Neural progenitor cell (in vitro differentiated cells): ENCODE measurements at regions not wholly inside any gene's neighbourhood (a gene's known extent, or its start where the extent isn't known, plus 50 kb on each side); places are given as distances from the start of the nearest gene placed in this dataset.

Experiments used
- DNase-seq: peaks from one replicate; pipeline ENCODE4 v3.0.0-alpha.2; 2016; ENCODE audit warnings: low spot score
- H2AFZ ChIP-seq: fragments of 200-600 bp; sonication (generic); replicated peaks from 2 replicates; pipeline ENCODE4 v1.6.1; 2016; ENCODE audit warnings: antibody characterized with exemption
- H3F3A ChIP-seq: fragments of 200-600 bp; sonication (generic); 2 replicates; pipeline ENCODE4 v1.6.1; 2016; ENCODE audit warnings: antibody characterized with exemption, low read depth
- H3K27ac ChIP-seq: fragments of 200-600 bp; sonication (generic); 2 replicates; pipeline ENCODE4 v1.5.1; 2016; ENCODE audit warnings: mild to moderate bottlenecking
- H3K27me3 ChIP-seq: fragments of 200-600 bp; sonication (generic); 2 replicates; pipeline ENCODE4 v1.6.1; 2016; ENCODE audit warnings: mild to moderate bottlenecking, moderate library complexity
- H3K36me3 ChIP-seq: fragments of 200-600 bp; sonication (generic); 2 replicates; pipeline ENCODE4 v1.5.1; 2016
- H3K4me1 ChIP-seq: fragments of 200-600 bp; sonication (generic); 2 replicates; pipeline ENCODE4 v1.6.1; 2016; ENCODE audit warnings: mixed run types
- H3K4me2 ChIP-seq: fragments of 200-600 bp; sonication (generic); 2 replicates; pipeline ENCODE4 v1.6.1; 2016
- H3K4me3 ChIP-seq: fragments of 200-600 bp; sonication (generic); 2 replicates; pipeline ENCODE4 v1.5.1; 2016
- H3K79me2 ChIP-seq: fragments of 200-600 bp; sonication (generic); 2 replicates; pipeline ENCODE4 v1.6.1; 2016; ENCODE audit warnings: low read depth
- H3K9ac ChIP-seq: fragments of 200-600 bp; sonication (generic); 2 replicates; pipeline ENCODE4 v1.6.1; 2016
- H3K9me3 ChIP-seq: fragments of 200-600 bp; sonication (generic); 2 replicates; pipeline ENCODE4 v1.5.1; 2016; ENCODE audit warnings: low read depth
- H4K20me1 ChIP-seq: fragments of 200-600 bp; sonication (generic); 2 replicates; pipeline ENCODE4 v1.6.1; 2016; ENCODE audit warnings: low read depth
- H3K27ac Mint-ChIP-seq: 3 replicates; pipeline ENCODE4 v1.8.0; 2021; ENCODE audit warnings: mixed read lengths
- H3K27me3 Mint-ChIP-seq: 2 replicates; pipeline ENCODE4 v1.8.0; 2022; ENCODE audit warnings: low read depth, mild to moderate bottlenecking, inconsistent platforms, moderate library complexity, mixed read lengths; ENCODE audit not compliant: insufficient read depth
- H3K36me3 Mint-ChIP-seq: 3 replicates; pipeline ENCODE4 v1.8.0; 2021; ENCODE audit warnings: mixed read lengths
- H3K4me1 Mint-ChIP-seq: 3 replicates; pipeline ENCODE4 v1.8.0; 2021; ENCODE audit warnings: mixed read lengths
- H3K4me3 Mint-ChIP-seq: 3 replicates; pipeline ENCODE4 v1.8.0; 2021; ENCODE audit warnings: mild to moderate bottlenecking, moderate library complexity, mixed read lengths
- H3K9me3 Mint-ChIP-seq: 3 replicates; pipeline ENCODE4 v1.8.0; 2020; ENCODE audit warnings: mixed read lengths
- EZH2 ChIP-seq: fragments of 200-600 bp; sonication (generic); IDR thresholded peaks from 2 replicates; pipeline ENCODE4 v1.6.1; 2017; ENCODE audit warnings: antibody characterized with exemption, mild to moderate bottlenecking, moderate library complexity
- EZH2phosphoT487 ChIP-seq: fragments of 200-600 bp; sonication (generic); IDR thresholded peaks from 2 replicates; pipeline ENCODE4 v1.6.1; 2017; ENCODE audit warnings: antibody characterized with exemption
- TF ChIP-seq, protein P1 (sequence below): fragments of 200-600 bp; sonication (generic); IDR thresholded peaks from 2 replicates; pipeline ENCODE4 v1.5.1; 2017; ENCODE audit warnings: antibody characterized with exemption, mild to moderate bottlenecking

DNA sequence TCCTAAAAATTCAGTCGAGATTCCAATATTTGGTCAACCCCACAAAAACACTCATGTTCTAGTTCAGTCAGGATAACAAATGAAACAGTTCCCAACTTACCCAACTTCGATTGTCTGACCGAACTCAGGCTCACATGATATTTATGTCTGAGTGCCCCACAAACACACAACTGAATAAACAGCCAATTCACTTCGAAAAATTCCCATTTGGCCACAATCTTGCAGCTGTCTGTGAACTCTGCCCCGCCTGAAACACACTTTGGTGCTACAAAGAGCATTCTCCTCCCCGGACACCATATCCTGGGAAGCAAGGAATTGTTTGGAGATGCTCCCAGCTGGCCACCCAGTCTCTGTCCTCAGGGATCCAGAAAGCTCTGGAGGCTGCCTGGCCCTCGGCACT, 52.9 kb upstream of the SIM2 start:
- Mint-ChIP-seq H3K9me3 (peaks cover 3% of the 10 kb centered on the region), H3K4me1 (peaks cover 14% of the 10 kb centered on the region), H3K27ac (no peak overlapping the region), H3K4me3 (no peak overlapping the region), H3K36me3 (no peaks in the 10 kb centered on the region), H3K27me3 (peaks cover 10% of the 10 kb centered on the region)
- H3K4me2 ChIP-seq = no peak overlapping the region
- no peaks in the 10 kb centered on the region for H3K27me3 ChIP-seq
- no peaks in the 10 kb centered on the region for H3K9me3 ChIP-seq
- H3K9ac ChIP-seq = no peak overlapping the region
- H3K4me3 ChIP-seq = no peak overlapping the region
- no peaks in the 10 kb centered on the region for H3K79me2 ChIP-seq
- no peaks in the 10 kb centered on the region for H3K36me3 ChIP-seq
- H3F3A ChIP-seq = no peaks in the 10 kb centered on the region
- no peak for TF ChIP-seq EZH2
- no peak for TF ChIP-seq EZH2phosphoT487
- TF ChIP-seq, protein P1, sequence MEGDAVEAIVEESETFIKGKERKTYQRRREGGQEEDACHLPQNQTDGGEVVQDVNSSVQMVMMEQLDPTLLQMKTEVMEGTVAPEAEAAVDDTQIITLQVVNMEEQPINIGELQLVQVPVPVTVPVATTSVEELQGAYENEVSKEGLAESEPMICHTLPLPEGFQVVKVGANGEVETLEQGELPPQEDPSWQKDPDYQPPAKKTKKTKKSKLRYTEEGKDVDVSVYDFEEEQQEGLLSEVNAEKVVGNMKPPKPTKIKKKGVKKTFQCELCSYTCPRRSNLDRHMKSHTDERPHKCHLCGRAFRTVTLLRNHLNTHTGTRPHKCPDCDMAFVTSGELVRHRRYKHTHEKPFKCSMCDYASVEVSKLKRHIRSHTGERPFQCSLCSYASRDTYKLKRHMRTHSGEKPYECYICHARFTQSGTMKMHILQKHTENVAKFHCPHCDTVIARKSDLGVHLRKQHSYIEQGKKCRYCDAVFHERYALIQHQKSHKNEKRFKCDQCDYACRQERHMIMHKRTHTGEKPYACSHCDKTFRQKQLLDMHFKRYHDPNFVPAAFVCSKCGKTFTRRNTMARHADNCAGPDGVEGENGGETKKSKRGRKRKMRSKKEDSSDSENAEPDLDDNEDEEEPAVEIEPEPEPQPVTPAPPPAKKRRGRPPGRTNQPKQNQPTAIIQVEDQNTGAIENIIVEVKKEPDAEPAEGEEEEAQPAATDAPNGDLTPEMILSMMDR = no peak
- H2AFZ ChIP-seq = peak overlapping the region; percentile 26
- H3K27ac ChIP-seq = no peak overlapping the region
- DNase-seq = no peak
- no peaks in the 10 kb centered on the region for H4K20me1 ChIP-seq
- peaks cover 7% of the 10 kb centered on the region for H3K4me1 ChIP-seq

DNA sequence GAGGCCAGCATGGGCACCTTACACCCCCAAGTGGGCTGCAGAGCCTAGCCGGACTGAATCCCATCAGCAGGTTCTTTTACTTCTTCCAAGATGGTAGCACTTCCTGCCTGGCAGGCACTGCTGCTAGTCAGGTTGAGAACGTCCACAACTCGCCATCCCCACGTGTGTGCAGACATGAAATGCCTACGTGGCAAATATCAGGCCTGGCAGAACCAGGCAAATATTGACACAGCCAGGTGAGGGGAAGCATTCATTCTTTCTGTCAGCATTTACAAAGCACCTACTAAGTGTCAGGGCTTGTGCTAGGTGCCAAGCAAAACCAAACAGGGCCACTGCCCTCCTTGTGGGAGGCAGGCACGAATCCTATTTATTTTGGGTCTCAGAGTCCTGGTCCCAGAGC, 52.3 kb upstream of the SIM2 start:
- Mint-ChIP-seq H3K36me3 (no peaks in the 10 kb centered on the region), H3K4me1 (peaks cover 14% of the 10 kb centered on the region), H3K27me3 (peaks cover 10% of the 10 kb centered on the region), H3K4me3 (no peak overlapping the region), H3K9me3 (peaks cover 3% of the 10 kb centered on the region), H3K27ac (no peak overlapping the region)
- Histone ChIP-seq H3K4me2 (no peak overlapping the region), H3K9ac (no peak overlapping the region), H3K27ac (no peak overlapping the region), H3K36me3 (no peaks in the 10 kb centered on the region), H3K27me3 (no peaks in the 10 kb centered on the region), H3K4me3 (no peak overlapping the region), H3K4me1 (peaks cover 7% of the 10 kb centered on the region), H2AFZ (peak overlapping the region; percentile 80), H3K9me3 (no peaks in the 10 kb centered on the region), H4K20me1 (no peaks in the 10 kb centered on the region), H3F3A (no peaks in the 10 kb centered on the region), H3K79me2 (no peaks in the 10 kb centered on the region)
- TF ChIP-seq, protein P1 = no peak
- no peak for TF ChIP-seq EZH2
- TF ChIP-seq EZH2phosphoT487 = no peak
- no peak for DNase-seq

DNA sequence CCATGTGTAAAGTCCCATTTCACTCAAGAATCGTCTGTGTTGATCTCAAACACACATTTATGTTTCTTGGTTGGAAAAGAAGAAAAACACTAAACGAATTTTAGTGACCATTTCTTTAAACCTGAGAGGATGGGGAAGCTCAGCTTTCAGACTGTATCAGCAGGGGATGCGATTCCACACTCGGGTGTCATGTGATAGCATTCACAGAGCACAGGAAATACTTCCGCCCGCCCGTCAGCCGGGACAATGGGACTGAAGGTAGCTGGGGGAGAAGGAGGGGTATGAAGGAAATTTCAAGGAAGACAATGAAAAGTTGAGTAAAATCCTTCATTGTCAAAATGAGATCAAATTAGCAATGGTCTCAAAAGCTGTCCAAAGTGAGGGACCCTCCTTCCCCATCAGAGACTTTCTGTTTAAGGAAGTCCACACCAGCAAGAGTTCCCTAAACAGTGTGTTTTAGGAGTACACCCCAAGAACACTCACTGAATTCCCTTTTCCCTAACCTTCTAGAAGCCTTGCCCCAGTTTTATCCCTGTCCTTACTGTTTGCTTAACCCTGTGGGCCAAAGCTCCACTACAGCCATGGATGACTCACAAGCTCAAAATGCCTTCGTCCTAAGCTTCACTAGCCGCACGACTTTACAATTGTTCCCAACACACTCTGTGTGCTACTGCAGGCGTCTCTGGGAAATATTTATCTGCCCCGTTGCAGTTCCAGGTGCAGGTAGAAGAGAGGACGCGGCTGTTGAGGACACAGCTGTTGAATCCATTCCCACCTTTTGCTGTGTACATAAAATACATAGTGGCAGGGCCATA, 51.4 kb upstream of the SIM2 start:
- Histone ChIP-seq H3K79me2 (no peaks in the 10 kb centered on the region), H3K4me1 (peaks cover 7% of the 10 kb centered on the region), H3K27ac (no peak overlapping the region), H3K4me3 (no peak overlapping the region), H3K36me3 (no peaks in the 10 kb centered on the region), H3K9ac (no peak overlapping the region), H3K27me3 (no peaks in the 10 kb centered on the region), H3F3A (no peaks in the 10 kb centered on the region), H3K9me3 (no peaks in the 10 kb centered on the region), H2AFZ (peak overlapping the region; percentile 80), H4K20me1 (no peaks in the 10 kb centered on the region), H3K4me2 (peak overlapping the region; percentile 23)
- peak overlapping the region; percentile 44 for H3K27ac Mint-ChIP-seq
- no peak overlapping the region for H3K4me3 Mint-ChIP-seq
- peaks cover 14% of the 10 kb centered on the region for H3K4me1 Mint-ChIP-seq
- peak; percentile 45 for DNase-seq
- H3K36me3 Mint-ChIP-seq = no peaks in the 10 kb centered on the region
- TF ChIP-seq, protein P1 = no peak
- no peak for TF ChIP-seq EZH2
- no peak for TF ChIP-seq EZH2phosphoT487
- H3K27me3 Mint-ChIP-seq = peaks cover 7% of the 10 kb centered on the region
- H3K9me3 Mint-ChIP-seq = peaks cover 3% of the 10 kb centered on the region
